Erythroblast (primary cell): ENCODE measurements at regions not wholly inside any gene's neighbourhood (a gene's known extent, or its start where the extent isn't known, plus 50 kb on each side); places are given as distances from the start of the nearest gene placed in this dataset.

Experiments used
- DNase-seq, 2 experiments: peaks; one replicate each; lab custom pipeline; 2025; lab: John Stamatoyannopoulos, UW
- GATA1 ChIP-seq: IDR thresholded peaks from 2 replicates; pipeline ENCODE4 v1.6.1; 2011; ENCODE audit warnings: low read depth, mild to moderate bottlenecking, control low read depth, low read length, moderate library complexity
- POLR2A ChIP-seq: IDR thresholded peaks from 2 replicates; pipeline ENCODE4 v1.6.1; 2011; ENCODE audit warnings: mild to moderate bottlenecking, low read length

GRCh38 chr9:75591972-75592371 is 298.5 kb upstream of the PCSK5 start:
- DNase-seq, result no peak
- TF ChIP-seq GATA1, result no peak
- TF ChIP-seq POLR2A, result no peak

- DNase-seq, result no peak
- TF ChIP-seq GATA1, result no peak
- no peak for TF ChIP-seq POLR2A
These were observed 297.9 kb upstream of the PCSK5 start for GRCh38 chr9:75592586-75592985.

GRCh38 chr9:75593920-75594319 is 296.6 kb upstream of the PCSK5 start:
- DNase-seq, result no peak
- TF ChIP-seq GATA1, result no peak
- TF ChIP-seq POLR2A, result no peak

GRCh38 chr9:75599126-75599525 is 291.3 kb upstream of the PCSK5 start:
- TF ChIP-seq POLR2A (no peak), GATA1 (no peak)
- no peak for DNase-seq

- DNase-seq, result no peak
These were observed 289.2 kb upstream of the PCSK5 start for GRCh38 chr9:75601280-75601679.

GRCh38 chr9:75602060-75602459 is 288.4 kb upstream of the PCSK5 start:
- no peak for TF ChIP-seq GATA1
- TF ChIP-seq POLR2A, result no peak
- no peak for DNase-seq

More at GRCh38 chr9:75601280-75601679, 289.2 kb upstream of the PCSK5 start:
- TF ChIP-seq POLR2A (no peak), GATA1 (no peak)

- DNase-seq, result no peak
- TF ChIP-seq GATA1, result no peak
- no peak for TF ChIP-seq POLR2A
These were observed 285.8 kb upstream of the PCSK5 start for GRCh38 chr9:75604661-75605060.

- peak; percentile 38 to 67 for DNase-seq
- TF ChIP-seq POLR2A, result no peak
- TF ChIP-seq GATA1, result no peak
These were observed 283.0 kb upstream of the PCSK5 start for GRCh38 chr9:75607521-75607920.

- TF ChIP-seq GATA1, result no peak
- TF ChIP-seq POLR2A, result no peak
- no peak for DNase-seq
These were observed 281.1 kb upstream of the PCSK5 start for GRCh38 chr9:75609401-75609800.

- no peak for TF ChIP-seq GATA1
- TF ChIP-seq POLR2A, result no peak
- DNase-seq, result no peak
These were observed 280.2 kb upstream of the PCSK5 start for GRCh38 chr9:75610246-75610645.

- DNase-seq, result no peak
- no peak for TF ChIP-seq POLR2A
- TF ChIP-seq GATA1, result no peak
These were observed 278.3 kb upstream of the PCSK5 start for GRCh38 chr9:75612205-75612604.

- TF ChIP-seq GATA1 (no peak), POLR2A (no peak)
- DNase-seq, result no peak
These were observed 277.7 kb upstream of the PCSK5 start for GRCh38 chr9:75612754-75613153.

GRCh38 chr9:75615284-75615683 is 275.2 kb upstream of the PCSK5 start:
- DNase-seq, result no peak
- TF ChIP-seq GATA1, result no peak
- TF ChIP-seq POLR2A, result no peak

GRCh38 chr9:75616052-75616451 is 274.4 kb upstream of the PCSK5 start:
- no peak for TF ChIP-seq POLR2A
- no peak for TF ChIP-seq GATA1
- DNase-seq, result no peak

GRCh38 chr9:75616841-75617566 is 273.5 kb upstream of the PCSK5 start:
- TF ChIP-seq GATA1, result no peak
- no peak for TF ChIP-seq POLR2A
- no peak for DNase-seq
